Testis (tissue), 2 donors: ENCODE measurements at regions not wholly inside any gene's neighbourhood (a gene's known extent, or its start where the extent isn't known, plus 50 kb on each side); places are given as distances from the start of the nearest gene placed in this dataset.

Experiments used
- POLR2A ChIP-seq: fragments of 450-650 bp; IDR thresholded peaks from one replicate; pipeline ENCODE4 v1.6.1; 2017; ENCODE audit warnings: antibody characterized with exemption, mild to moderate bottlenecking, moderate library complexity
- TF ChIP-seq, protein P1 (sequence below), 3 experiments: fragments of 450-650 bp in 2 of 3; fragments of 200-600 bp in 1 of 3; sonication (generic) in 1 of 3; IDR thresholded peaks; one replicate each; pipeline ENCODE4 v1.5.1; 2016 to 2019; ENCODE audit warnings: antibody characterized with exemption in 3 of 3, mild to moderate bottlenecking in 2 of 3, moderate library complexity in 1 of 3

- TF ChIP-seq, protein P1, sequence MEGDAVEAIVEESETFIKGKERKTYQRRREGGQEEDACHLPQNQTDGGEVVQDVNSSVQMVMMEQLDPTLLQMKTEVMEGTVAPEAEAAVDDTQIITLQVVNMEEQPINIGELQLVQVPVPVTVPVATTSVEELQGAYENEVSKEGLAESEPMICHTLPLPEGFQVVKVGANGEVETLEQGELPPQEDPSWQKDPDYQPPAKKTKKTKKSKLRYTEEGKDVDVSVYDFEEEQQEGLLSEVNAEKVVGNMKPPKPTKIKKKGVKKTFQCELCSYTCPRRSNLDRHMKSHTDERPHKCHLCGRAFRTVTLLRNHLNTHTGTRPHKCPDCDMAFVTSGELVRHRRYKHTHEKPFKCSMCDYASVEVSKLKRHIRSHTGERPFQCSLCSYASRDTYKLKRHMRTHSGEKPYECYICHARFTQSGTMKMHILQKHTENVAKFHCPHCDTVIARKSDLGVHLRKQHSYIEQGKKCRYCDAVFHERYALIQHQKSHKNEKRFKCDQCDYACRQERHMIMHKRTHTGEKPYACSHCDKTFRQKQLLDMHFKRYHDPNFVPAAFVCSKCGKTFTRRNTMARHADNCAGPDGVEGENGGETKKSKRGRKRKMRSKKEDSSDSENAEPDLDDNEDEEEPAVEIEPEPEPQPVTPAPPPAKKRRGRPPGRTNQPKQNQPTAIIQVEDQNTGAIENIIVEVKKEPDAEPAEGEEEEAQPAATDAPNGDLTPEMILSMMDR (IDR thresholded peaks at IDR 0.05) = no peak
- no peak for TF ChIP-seq POLR2A
Measured at GRCh38 chr5:155316070-155316714, 302.6 kb downstream of the KIF4B start.
